ENCODE measurements at regions not wholly inside any gene's neighbourhood (a gene's known extent, or its start where the extent isn't known, plus 50 kb on each side); places are given as distances from the start of the nearest gene placed in this dataset.

DNA sequence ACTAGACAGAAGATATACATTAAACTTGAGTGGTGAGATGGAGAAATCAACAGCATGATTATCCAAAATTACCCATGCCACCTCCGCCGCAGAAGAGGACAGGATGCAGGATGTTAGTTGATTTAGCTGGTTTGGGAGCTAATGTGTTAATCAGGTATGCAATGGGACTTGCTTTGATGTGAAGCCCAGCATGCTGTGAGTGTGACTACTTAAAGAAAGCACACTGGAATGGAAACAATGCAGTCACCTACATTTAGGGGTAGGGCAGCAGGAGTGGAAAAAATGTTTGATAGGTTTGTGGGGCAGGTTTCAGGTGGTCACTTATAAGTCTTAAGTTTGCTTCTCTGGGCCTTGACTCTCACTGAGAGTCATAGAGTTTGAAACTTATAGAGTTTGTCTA lies 170.0 kb upstream of the DAAM1 start:
- Histone ChIP-seq H3K79me2 (ENCODE audit: insufficient read depth, low read length) (no peaks in the 10 kb centered on the region), H3K79me1 (ENCODE audit: insufficient read depth, low read depth, low read length, poor library complexity, severe bottlenecking) (no peaks in the 10 kb centered on the region), H2BK20ac (ENCODE audit: low read depth, low read length, poor library complexity, severe bottlenecking) (no peak overlapping the region), H2BK15ac (ENCODE audit: low read depth, low read length) (no peak overlapping the region), H2AK5ac (ENCODE audit: insufficient read length, low read length) (no peak overlapping the region), H4K5ac (ENCODE audit: insufficient read length, low read depth, low read length) (no peak overlapping the region), H4K20me1 (ENCODE audit: control insufficient read depth, insufficient read depth, insufficient read length) (no peaks in the 10 kb centered on the region), H3K4me1 (ENCODE audit: insufficient read depth, low read length) (peaks cover 2% of the 10 kb centered on the region; the same call in 1 of the 2 replicates), H4K8ac (replicated peaks; ENCODE audit: insufficient read length, low read depth, low read length) (no peak overlapping the region), H2BK120ac (ENCODE audit: low read depth, low read length, poor library complexity, severe bottlenecking) (no peak overlapping the region), H3K56ac (ENCODE audit: insufficient read length, low read depth, low read length) (no peak overlapping the region), H2AFZ (ENCODE audit: low read length) (no peak overlapping the region), H3K9me3 (ENCODE audit: control insufficient read depth, low read depth, low read length) (no peaks in the 10 kb centered on the region), H3K4me2 (ENCODE audit: insufficient read depth, insufficient read length, low read length) (no peak overlapping the region), H3K23me2 (ENCODE audit: insufficient read length, low read depth, low read length, poor library complexity, severe bottlenecking) (no peaks in the 10 kb centered on the region), H2BK5ac (ENCODE audit: insufficient read length, low read length) (no peak overlapping the region), H3K27ac (ENCODE audit: insufficient read length, low read depth, low read length) (no peak overlapping the region), H3K9ac (ENCODE audit: extremely low read depth, insufficient read length, low read length) (no peak overlapping the region), H3K14ac (ENCODE audit: insufficient read depth, low read length) (no peak overlapping the region), H3K23ac (ENCODE audit: insufficient read length, low read depth, low read length) (no peak overlapping the region), H2BK12ac (ENCODE audit: insufficient read length, low read depth, low read length) (no peak overlapping the region), H3K27me3 (ENCODE audit: insufficient read depth, low read length) (no peaks in the 10 kb centered on the region), H4K91ac (ENCODE audit: insufficient read length, low read depth, low read length) (no peak overlapping the region), H3T11ph (ENCODE audit: low read length) (no peak overlapping the region), H3K4ac (ENCODE audit: low read depth, low read length) (no peak overlapping the region), H3K18ac (ENCODE audit: insufficient read length, low read depth, low read length) (no peak overlapping the region)
- H3K27ac Mint-ChIP-seq = no peak overlapping the region
- H3K4me3 Mint-ChIP-seq = no peak overlapping the region
- DNase-seq = no peak
- no CpG with 5 or more reads among the region's 2 CpGs for WGBS (ENCODE audit: extremely low coverage, insufficient read length, low lambda C conversion rate)
- H3K9me3 Mint-ChIP-seq = no peaks in the 10 kb centered on the region
- no peaks in the 10 kb centered on the region for H3K27me3 Mint-ChIP-seq (ENCODE audit: low read depth)
- peaks cover 3% of the 10 kb centered on the region in 2 experiments; a peak in 2 of 4 replicates for H3K4me1 Mint-ChIP-seq
- H3K36me3 Mint-ChIP-seq (ENCODE audit: insufficient read depth in 1 of 3, low read depth in 3 of 3) = no peaks in the 10 kb centered on the region
- TF ChIP-seq, protein P1, sequence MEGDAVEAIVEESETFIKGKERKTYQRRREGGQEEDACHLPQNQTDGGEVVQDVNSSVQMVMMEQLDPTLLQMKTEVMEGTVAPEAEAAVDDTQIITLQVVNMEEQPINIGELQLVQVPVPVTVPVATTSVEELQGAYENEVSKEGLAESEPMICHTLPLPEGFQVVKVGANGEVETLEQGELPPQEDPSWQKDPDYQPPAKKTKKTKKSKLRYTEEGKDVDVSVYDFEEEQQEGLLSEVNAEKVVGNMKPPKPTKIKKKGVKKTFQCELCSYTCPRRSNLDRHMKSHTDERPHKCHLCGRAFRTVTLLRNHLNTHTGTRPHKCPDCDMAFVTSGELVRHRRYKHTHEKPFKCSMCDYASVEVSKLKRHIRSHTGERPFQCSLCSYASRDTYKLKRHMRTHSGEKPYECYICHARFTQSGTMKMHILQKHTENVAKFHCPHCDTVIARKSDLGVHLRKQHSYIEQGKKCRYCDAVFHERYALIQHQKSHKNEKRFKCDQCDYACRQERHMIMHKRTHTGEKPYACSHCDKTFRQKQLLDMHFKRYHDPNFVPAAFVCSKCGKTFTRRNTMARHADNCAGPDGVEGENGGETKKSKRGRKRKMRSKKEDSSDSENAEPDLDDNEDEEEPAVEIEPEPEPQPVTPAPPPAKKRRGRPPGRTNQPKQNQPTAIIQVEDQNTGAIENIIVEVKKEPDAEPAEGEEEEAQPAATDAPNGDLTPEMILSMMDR (conservative IDR thresholded peaks at IDR 0.05) = no peak
